Esophagus (tissue), 2 donors: ENCODE measurements at regions not wholly inside any gene's neighbourhood (a gene's known extent, or its start where the extent isn't known, plus 50 kb on each side); places are given as distances from the start of the nearest gene placed in this dataset.
"Not testable (repeated sequence)": the region's sequence is repeated elsewhere in the genome, so short reads cannot be mapped to it uniquely, and the experiment has no call there.

Experiments
- H3K27ac ChIP-seq, 2 donors: one replicate each; pipeline ENCODE4 v1.5.1; 2013; ENCODE audit warnings: low read depth in 2 of 2, mild to moderate bottlenecking in 2 of 2, inconsistent platforms in 1 of 2, low read length in 1 of 2, moderate library complexity in 1 of 2
- H3K27me3 ChIP-seq, 2 donors: one replicate each; pipeline ENCODE4 v1.6.1; 2013; ENCODE audit warnings: low read length in 2 of 2, control low read depth in 1 of 2, mild to moderate bottlenecking in 1 of 2; ENCODE audit not compliant: insufficient read depth in 2 of 2, control insufficient read depth in 1 of 2
- H3K36me3 ChIP-seq, 2 donors: one replicate each; pipeline ENCODE4 v1.6.1; 2013; ENCODE audit warnings: low read length in 1 of 2; ENCODE audit not compliant: control insufficient read depth in 2 of 2, insufficient read depth in 2 of 2
- H3K4me1 ChIP-seq, 2 donors: one replicate each; pipeline ENCODE4 v1.6.1; 2013; ENCODE audit warnings: low read length in 1 of 2; ENCODE audit not compliant: control insufficient read depth in 2 of 2, insufficient read depth in 2 of 2
- H3K4me3 ChIP-seq, 2 donors: one replicate each; pipeline ENCODE4 v1.5.1; 2013; ENCODE audit warnings: low read length in 2 of 2, mild to moderate bottlenecking in 2 of 2, low read depth in 1 of 2, moderate library complexity in 1 of 2
- H3K9me3 ChIP-seq, 2 donors: one replicate each; pipeline ENCODE4 v1.6.1; 2013; ENCODE audit warnings: mild to moderate bottlenecking in 2 of 2, low read depth in 1 of 2, low read length in 1 of 2, moderate library complexity in 1 of 2; ENCODE audit not compliant: control insufficient read depth in 2 of 2, insufficient read depth in 1 of 2
- WGBS, 2 donors: extraction: QIAGEN DNeasy Blood & Tissue Kit; methylation state at CpG; one replicate each; pipeline ENCODE4 v1.1.7; 2013; 5-methylcytosine and 5-hydroxymethylcytosine counted together
- donor health status: healthy with polysubstance abuse.
- donor health status: Bipolar disorder and iron deficiency.

DNA sequence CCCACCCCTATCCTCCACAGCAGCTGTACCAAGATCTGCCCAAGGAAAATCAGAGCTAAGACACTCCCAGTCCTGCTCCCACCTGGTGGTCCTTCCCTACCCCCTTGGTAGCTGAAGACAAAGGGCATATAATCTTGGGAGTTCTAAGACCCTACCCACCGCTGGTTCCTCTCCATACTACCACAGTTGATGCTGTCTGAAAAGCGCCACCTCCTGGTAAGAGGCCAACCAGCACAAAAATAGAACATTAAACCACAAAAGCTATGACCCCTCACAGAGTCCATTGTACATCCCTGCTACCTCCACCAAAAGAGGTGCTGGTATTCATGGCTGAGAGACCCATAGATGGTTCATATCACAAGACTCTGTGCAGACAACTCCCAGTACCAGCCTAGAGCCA lies 161.5 kb upstream of the ARHGAP42 start:
- peaks cover 0 to 5% of the 10 kb centered on the region in 2 donors for H3K4me1 ChIP-seq
- no peak overlapping the region for H3K27ac ChIP-seq
- H3K4me3 ChIP-seq = no peak overlapping the region
- H3K27me3 ChIP-seq = no peaks in the 10 kb centered on the region
- 44 to 47% methylated on average over 2 of the region's 2 CpGs for WGBS, 2 donors
- H3K36me3 ChIP-seq = no peaks in the 10 kb centered on the region
- H3K9me3 ChIP-seq = peaks cover 0 to 6% of the 10 kb centered on the region in 2 donors

DNA sequence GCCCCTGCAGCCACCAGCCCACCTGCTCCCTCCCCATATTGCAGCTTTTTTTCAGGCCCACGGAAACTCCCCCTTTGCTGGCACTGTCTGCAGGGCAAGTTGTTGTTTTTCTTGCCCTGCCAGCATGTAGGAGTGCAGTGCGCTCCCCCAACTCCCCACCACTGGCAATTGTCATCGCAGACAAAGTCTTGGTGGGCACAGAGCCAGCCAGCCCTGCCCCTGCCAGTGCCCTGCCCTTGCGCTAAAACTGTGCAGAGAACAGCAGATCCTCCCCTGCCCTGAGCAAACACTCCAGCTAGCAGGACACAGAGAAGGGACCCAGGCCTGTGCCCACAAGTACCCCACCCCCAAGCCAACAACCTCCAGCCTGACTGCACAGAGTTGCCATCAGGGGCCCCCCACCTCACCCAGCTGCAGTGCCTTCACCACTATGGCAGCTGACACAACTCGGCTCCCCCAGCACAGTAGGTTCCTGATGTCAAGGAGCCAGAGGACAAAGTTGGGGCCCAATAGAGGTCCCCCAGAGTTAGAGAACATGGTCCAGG lies 158.1 kb upstream of the ARHGAP42 start:
- WGBS, 2 donors = 83 to 87% methylated on average over 5 of the region's 5 CpGs

DNA sequence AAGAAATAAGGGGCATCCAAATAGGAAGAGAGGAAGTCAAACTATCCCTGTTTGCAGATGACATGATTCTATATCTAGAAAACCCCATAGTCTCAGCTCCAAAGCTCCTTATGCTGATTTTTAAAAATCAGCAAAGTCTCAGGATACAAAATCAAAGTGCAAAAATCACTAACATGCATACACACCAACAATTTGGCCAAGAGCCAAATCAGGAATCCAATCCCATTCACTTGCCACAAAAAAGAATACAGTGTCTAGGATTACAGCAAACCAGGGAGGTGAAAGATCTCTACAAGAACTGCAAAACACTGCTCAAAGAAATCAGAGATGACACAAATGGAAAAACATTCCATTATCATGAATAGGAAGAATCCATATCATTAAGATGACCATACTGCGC lies 155.8 kb upstream of the ARHGAP42 start:
- not testable (repeated sequence) for H3K27ac ChIP-seq, H3K4me3 ChIP-seq, H3K9me3 ChIP-seq, H3K4me1 ChIP-seq, H3K36me3 ChIP-seq, H3K27me3 ChIP-seq
- WGBS, 2 donors = 98 to 100% methylated on average over 1 of the region's 1 CpG

More for the DNA sequence above, 158.1 kb upstream of the ARHGAP42 start:
- Histone ChIP-seq H3K36me3 (no peaks in the 10 kb centered on the region), H3K9me3 (peaks cover 0 to 6% of the 10 kb centered on the region in 2 donors), H3K4me3 (no peak overlapping the region), H3K27ac (no peak overlapping the region), H3K27me3 (no peaks in the 10 kb centered on the region), H3K4me1 (peaks cover 0 to 5% of the 10 kb centered on the region in 2 donors)

- H3K9me3 ChIP-seq = no peaks in the 10 kb centered on the region
- 42 to 44% methylated on average over 5 of the region's 5 CpGs for WGBS, 2 donors
- no peak overlapping the region for H3K27ac ChIP-seq
- no peak overlapping the region for H3K4me3 ChIP-seq
- H3K27me3 ChIP-seq = no peaks in the 10 kb centered on the region
- H3K4me1 ChIP-seq = no peaks in the 10 kb centered on the region
- H3K36me3 ChIP-seq = no peaks in the 10 kb centered on the region
Measured at GRCh38 chr11:100536979-100537378, 150.1 kb upstream of the ARHGAP42 start.

GRCh38 chr11:100543386-100543785 lies 143.7 kb upstream of the ARHGAP42 start:
- H3K9me3 ChIP-seq = no peaks in the 10 kb centered on the region
- H3K4me1 ChIP-seq = no peaks in the 10 kb centered on the region
- H3K36me3 ChIP-seq = no peaks in the 10 kb centered on the region
- H3K27me3 ChIP-seq = no peaks in the 10 kb centered on the region
- no peak overlapping the region for H3K27ac ChIP-seq
- H3K4me3 ChIP-seq = no peak overlapping the region

GRCh38 chr11:100545556-100545955 lies 141.5 kb upstream of the ARHGAP42 start:
- no peaks in the 10 kb centered on the region for H3K27me3 ChIP-seq
- H3K4me1 ChIP-seq = no peaks in the 10 kb centered on the region
- H3K36me3 ChIP-seq = no peaks in the 10 kb centered on the region
- WGBS, 2 donors = 76 to 80% methylated on average over 2 of the region's 2 CpGs
- no peak overlapping the region for H3K4me3 ChIP-seq
- H3K9me3 ChIP-seq = no peaks in the 10 kb centered on the region
- H3K27ac ChIP-seq = no peak overlapping the region

DNA sequence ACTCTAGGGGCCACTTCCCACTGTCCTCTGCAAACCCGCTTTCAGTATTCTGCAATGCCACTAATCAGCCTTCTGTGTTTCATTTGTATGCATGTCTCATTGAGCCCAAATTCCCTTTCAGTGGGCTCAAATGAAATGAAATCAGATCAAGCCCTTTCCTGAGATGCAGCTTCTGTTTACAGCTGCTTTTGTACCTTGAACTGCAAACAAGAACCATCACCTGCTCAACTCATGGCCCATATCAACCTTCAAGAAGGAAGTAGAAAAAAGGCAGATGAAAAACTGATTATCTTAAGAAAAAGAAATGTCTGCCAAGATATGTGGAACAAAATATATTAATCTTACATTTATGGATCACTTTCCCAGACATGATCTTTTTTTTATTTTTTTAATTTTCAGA lies 141.1 kb upstream of the ARHGAP42 start:
- Histone ChIP-seq H3K4me1 (no peaks in the 10 kb centered on the region), H3K27me3 (no peaks in the 10 kb centered on the region), H3K27ac (no peak overlapping the region), H3K36me3 (no peaks in the 10 kb centered on the region), H3K9me3 (no peaks in the 10 kb centered on the region), H3K4me3 (no peak overlapping the region)
- 94 to 96% methylated on average over 1 of the region's 1 CpG for WGBS, 2 donors

DNA sequence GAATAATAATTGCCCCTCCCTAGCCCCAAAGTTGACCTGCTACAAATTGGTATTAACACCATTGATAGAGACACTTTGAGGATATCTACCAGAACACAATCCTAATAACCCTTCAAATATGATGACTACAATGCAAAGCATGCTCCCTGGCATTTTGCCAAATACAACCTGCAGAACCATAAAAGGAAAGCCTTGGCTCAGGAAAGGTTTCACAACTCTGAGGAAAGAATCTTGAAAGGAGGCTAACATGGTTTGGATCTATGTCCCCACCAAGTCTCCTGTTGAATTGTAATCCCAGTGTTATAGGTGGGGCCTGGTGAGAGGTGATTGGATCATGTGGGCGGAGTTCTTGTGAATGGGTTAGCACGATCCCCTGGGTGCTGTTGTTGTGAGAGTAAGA lies 140.4 kb upstream of the ARHGAP42 start:
- H3K4me1 ChIP-seq = no peaks in the 10 kb centered on the region
- H3K4me3 ChIP-seq = no peak overlapping the region
- H3K9me3 ChIP-seq = no peaks in the 10 kb centered on the region
- H3K27ac ChIP-seq = peak overlapping the region in 1 of 2 donors; percentile 57
- H3K27me3 ChIP-seq = no peaks in the 10 kb centered on the region
- no peaks in the 10 kb centered on the region for H3K36me3 ChIP-seq
- WGBS, 2 donors = 67 to 75% methylated on average over 2 of the region's 2 CpGs

DNA sequence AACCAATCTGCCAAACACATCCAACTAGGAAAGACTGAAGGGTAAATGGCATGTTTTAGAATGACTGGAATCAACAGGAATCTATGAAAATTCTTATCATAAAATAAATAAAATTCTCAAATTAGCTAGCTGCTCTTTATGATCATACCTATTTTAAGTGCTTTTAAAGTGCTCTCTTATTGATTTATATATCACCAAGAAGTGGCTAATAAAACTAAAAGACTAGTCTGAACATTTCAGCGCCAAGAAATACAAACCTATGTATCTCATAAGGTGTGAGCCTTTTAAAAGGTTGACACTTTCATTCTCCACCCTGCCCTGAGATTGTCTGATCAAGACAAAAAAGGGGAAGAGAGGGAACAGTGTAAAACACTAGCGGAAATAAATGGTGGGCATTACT lies 136.8 kb upstream of the ARHGAP42 start:
- no peaks in the 10 kb centered on the region for H3K36me3 ChIP-seq
- WGBS, 2 donors = 97% methylated on average over 2 of the region's 2 CpGs
- no peak overlapping the region for H3K27ac ChIP-seq
- no peak overlapping the region for H3K4me3 ChIP-seq
- no peaks in the 10 kb centered on the region for H3K4me1 ChIP-seq
- no peaks in the 10 kb centered on the region for H3K9me3 ChIP-seq
- H3K27me3 ChIP-seq = no peaks in the 10 kb centered on the region

- H3K4me3 ChIP-seq = no peak overlapping the region
- H3K9me3 ChIP-seq = no peaks in the 10 kb centered on the region
- H3K4me1 ChIP-seq = no peaks in the 10 kb centered on the region
- H3K27ac ChIP-seq = no peak overlapping the region
- H3K36me3 ChIP-seq = no peaks in the 10 kb centered on the region
- 33 to 35% methylated on average over 5 of the region's 5 CpGs for WGBS, 2 donors
- H3K27me3 ChIP-seq = no peaks in the 10 kb centered on the region
Measured at GRCh38 chr11:100550912-100551632, 136.0 kb upstream of the ARHGAP42 start.
